HG03571 (cell line): ENCODE measurements at regions not wholly inside any gene's neighbourhood (a gene's known extent, or its start where the extent isn't known, plus 50 kb on each side); places are given as distances from the start of the nearest gene placed in this dataset.
"Not testable (repeated sequence)": the region's sequence is repeated elsewhere in the genome, so short reads cannot be mapped to it uniquely, and the experiment has no call there.

Source experiments
- ATAC-seq: cut with Tn5 transposase; IDR thresholded peaks from one replicate; pipeline ENCODE4 v1.9.1; 2021; ENCODE audit not compliant: unreplicated experiment

- ATAC-seq: no peak
Measured at GRCh38 chr2:185984670-185985069, 246.1 kb downstream of the FSIP2 start.

GRCh38 chr2:185988907-185989306 is 250.3 kb downstream of the FSIP2 start:
- not testable (repeated sequence) for ATAC-seq

- ATAC-seq: no peak
Measured at GRCh38 chr2:185990861-185991525, 252.4 kb downstream of the FSIP2 start.

GRCh38 chr2:185998562-185999070 is 260.0 kb downstream of the FSIP2 start:
- ATAC-seq: no peak

GRCh38 chr2:186009341-186009740 is 270.7 kb downstream of the FSIP2 start:
- no peak for ATAC-seq

- ATAC-seq: no peak
Measured at GRCh38 chr2:186017278-186017677, 278.7 kb downstream of the FSIP2 start.

- no peak for ATAC-seq
Measured at GRCh38 chr2:186024921-186025320, 286.3 kb downstream of the FSIP2 start.

GRCh38 chr2:186027922-186028321 is 289.3 kb downstream of the FSIP2 start:
- ATAC-seq: no peak

- ATAC-seq: no peak
Measured at GRCh38 chr2:186031229-186031628, 292.6 kb downstream of the FSIP2 start.

GRCh38 chr2:186032102-186032738 is 293.6 kb downstream of the FSIP2 start:
- no peak for ATAC-seq

- no peak for ATAC-seq
Measured at GRCh38 chr2:186032930-186033329, 294.3 kb downstream of the FSIP2 start.

GRCh38 chr2:186033541-186033940 is 294.9 kb downstream of the FSIP2 start:
- ATAC-seq: no peak

GRCh38 chr2:186036862-186037449 is 298.4 kb downstream of the FSIP2 start:
- ATAC-seq: no peak

- no peak for ATAC-seq
Measured at GRCh38 chr2:186042207-186043028, 303.8 kb downstream of the FSIP2 start.

- no peak for ATAC-seq
Measured at GRCh38 chr2:186044761-186045160, 306.2 kb downstream of the FSIP2 start.

GRCh38 chr2:186052930-186053329 is 314.3 kb downstream of the FSIP2 start:
- ATAC-seq: no peak

GRCh38 chr2:186058614-186059013 is 320.0 kb downstream of the FSIP2 start:
- no peak for ATAC-seq

- ATAC-seq: no peak
Measured at GRCh38 chr2:186059096-186059495, 320.5 kb downstream of the FSIP2 start.

GRCh38 chr2:186060744-186061440 is 322.3 kb downstream of the FSIP2 start:
- ATAC-seq: no peak

- ATAC-seq: no peak
Measured at GRCh38 chr2:186064507-186064906, 325.9 kb downstream of the FSIP2 start.

- ATAC-seq: no peak
Measured at GRCh38 chr2:186065491-186065890, 326.9 kb downstream of the FSIP2 start.
